ENCODE measurements at regions not wholly inside any gene's neighbourhood (a gene's known extent, or its start where the extent isn't known, plus 50 kb on each side); places are given as distances from the start of the nearest gene placed in this dataset.
"Not testable (repeated sequence)": the region's sequence is repeated elsewhere in the genome, so short reads cannot be mapped to it uniquely, and the experiment has no call there.

GRCh38 chr12:42886160-42886559, 296.6 kb upstream of the PRICKLE1 start:
- no peak for DNase-seq
- in situ Hi-C loops (cut with HindIII; ENCODE audit: low pct_ligation_motif_present, low pct_unique_long_range_greater_than_20kb, low sequenced_read_pairs): no loop called here

- in situ Hi-C loops (cut with HindIII; ENCODE audit: low pct_ligation_motif_present, low pct_unique_long_range_greater_than_20kb, low sequenced_read_pairs): no loop called here
- DNase-seq: no peak
These were observed 296.1 kb upstream of the PRICKLE1 start for GRCh38 chr12:42885677-42886076.

DNA sequence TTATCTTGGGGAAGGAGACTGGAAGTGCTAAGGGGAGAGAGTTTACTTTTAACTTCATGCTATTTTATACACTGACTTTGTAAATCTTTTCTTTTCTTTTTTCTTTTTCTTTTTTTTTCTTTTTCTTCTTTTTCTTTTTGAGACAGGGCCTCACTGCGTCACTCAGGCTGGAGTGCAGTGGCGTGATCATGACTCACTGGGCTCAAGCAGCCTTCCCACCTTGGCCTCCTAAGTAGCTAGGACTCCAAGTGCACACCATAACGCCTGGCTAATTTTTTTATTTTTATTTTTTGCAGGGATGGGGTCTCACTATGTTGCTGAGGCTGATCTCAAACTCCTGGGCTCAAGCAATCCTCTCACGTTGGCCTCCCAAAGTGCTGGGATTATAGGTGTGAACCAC, 294.6 kb upstream of the PRICKLE1 start:
- no peak for DNase-seq
- in situ Hi-C loops (cut with HindIII; ENCODE audit: low pct_ligation_motif_present, low pct_unique_long_range_greater_than_20kb, low sequenced_read_pairs): no loop called here

DNA sequence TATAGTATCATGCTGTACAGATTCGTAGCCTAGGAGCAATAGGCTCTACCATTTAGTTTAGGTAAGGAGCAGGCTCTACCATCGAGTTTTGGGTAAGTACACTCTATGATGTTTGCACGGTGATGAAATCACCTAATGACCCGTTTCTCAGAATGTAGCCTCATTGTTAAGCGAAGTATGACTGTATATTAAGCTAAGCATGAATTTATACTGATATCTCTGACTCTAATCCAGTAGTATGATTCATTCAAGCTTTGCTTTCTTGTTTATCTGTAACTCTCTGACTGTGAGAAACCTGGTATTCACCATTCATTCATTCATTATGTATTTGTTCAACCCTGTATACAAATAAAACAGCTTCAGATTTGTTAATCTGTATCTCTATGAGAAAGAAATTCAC, 283.9 kb upstream of the PRICKLE1 start:
- in situ Hi-C loops (cut with HindIII; ENCODE audit: low pct_ligation_motif_present, low pct_unique_long_range_greater_than_20kb, low sequenced_read_pairs): no loop called here
- DNase-seq: no peak

DNA sequence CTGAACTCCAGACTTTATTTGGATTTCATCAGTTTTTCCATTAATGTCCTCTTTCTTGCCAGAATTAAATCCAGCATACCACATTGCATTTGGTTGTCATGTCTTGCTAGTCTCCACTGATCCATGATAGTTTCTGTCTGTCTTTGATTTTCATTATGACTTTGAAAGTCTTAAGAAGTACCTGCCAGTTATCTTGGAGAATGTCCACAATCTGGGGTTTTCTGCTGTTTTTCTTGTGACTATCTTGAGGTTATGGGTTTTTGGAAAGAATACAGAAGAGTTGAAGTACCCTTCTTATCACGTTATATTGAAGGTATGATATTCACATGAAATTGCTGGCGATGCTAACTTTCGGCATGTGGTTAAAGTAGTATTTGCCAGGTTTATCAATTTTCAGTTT, 282.3 kb upstream of the PRICKLE1 start:
- in situ Hi-C loops (cut with HindIII; ENCODE audit: low pct_ligation_motif_present, low pct_unique_long_range_greater_than_20kb, low sequenced_read_pairs): no loop called here

GRCh38 chr12:42868291-42868690, 278.7 kb upstream of the PRICKLE1 start:
- in situ Hi-C loops (cut with HindIII; ENCODE audit: low pct_ligation_motif_present, low pct_unique_long_range_greater_than_20kb, low sequenced_read_pairs): no loop called here

More for the DNA sequence above, 282.3 kb upstream of the PRICKLE1 start:
- DNase-seq: no peak

GRCh38 chr12:42865282-42865681, 275.7 kb upstream of the PRICKLE1 start:
- no peak for DNase-seq
- in situ Hi-C loops (cut with HindIII; ENCODE audit: low pct_ligation_motif_present, low pct_unique_long_range_greater_than_20kb, low sequenced_read_pairs): no loop called here

More at GRCh38 chr12:42868291-42868690, 278.7 kb upstream of the PRICKLE1 start:
- no peak for DNase-seq

DNA sequence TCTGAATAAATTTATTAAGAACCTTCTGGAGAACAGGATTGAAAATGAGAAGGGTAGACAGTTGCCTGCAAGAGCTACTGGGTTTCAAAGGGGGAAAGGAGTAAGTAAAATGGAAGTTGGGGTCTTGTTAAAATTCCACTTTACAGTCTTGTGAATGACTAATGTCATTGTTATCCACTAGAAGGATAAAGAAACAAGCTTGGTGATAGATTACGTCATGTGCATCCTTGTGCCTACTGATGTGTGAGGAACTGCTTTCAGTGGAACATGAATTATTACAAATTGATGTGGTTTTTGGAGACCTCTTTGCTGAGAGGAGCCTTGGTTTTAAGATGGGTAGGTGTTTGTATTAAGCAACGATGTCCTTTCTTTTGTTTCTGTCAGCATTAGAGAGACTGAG, 272.5 kb upstream of the PRICKLE1 start:
- in situ Hi-C loops (cut with HindIII; ENCODE audit: low pct_ligation_motif_present, low pct_unique_long_range_greater_than_20kb, low sequenced_read_pairs): no loop called here
- DNase-seq: peak; percentile 96

DNA sequence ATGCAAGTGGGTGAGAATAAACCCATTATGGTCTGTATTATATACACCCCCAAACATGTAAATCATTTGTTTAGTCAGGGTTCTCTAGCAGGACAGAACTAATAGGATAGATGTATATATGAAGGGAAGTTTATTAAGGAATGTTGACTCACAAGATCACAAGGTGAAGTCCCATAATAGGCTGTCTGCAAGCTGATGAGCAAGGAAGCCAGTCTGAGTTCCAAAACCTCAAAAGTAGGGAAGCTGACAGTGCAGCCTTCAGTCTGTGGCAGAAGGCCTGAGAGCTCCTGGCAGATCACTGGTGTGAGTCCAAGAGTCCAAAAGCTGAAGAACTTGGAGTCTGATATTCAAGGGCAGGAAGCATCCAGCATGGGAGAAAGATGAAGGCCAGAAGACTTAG, 270.8 kb upstream of the PRICKLE1 start:
- DNase-seq; in situ Hi-C loops (cut with HindIII; ENCODE audit: low pct_ligation_motif_present, low pct_unique_long_range_greater_than_20kb, low sequenced_read_pairs): not testable (repeated sequence)

DNA sequence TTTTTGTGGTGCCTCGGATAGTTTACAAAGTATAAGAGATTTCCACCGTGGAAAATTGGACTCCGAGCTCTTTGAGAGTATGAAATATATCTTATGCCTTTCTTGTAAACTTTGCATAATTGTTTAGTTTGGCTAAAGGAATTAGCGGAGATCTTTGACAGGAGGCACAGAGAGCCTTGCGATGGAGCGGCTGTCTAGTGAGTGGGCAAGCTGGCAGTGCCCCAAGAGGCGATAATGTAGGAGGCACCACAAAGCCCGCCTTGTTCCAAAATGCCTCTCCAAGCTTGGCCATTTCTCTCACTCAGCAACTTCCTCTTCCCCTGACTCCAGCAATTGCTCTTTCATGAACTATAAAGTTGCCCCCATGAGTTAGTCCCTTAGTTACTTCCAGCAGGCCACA, 270.1 kb upstream of the PRICKLE1 start:
- DNase-seq: no peak
- in situ Hi-C loops (cut with HindIII; ENCODE audit: low pct_ligation_motif_present, low pct_unique_long_range_greater_than_20kb, low sequenced_read_pairs): no loop called here

DNA sequence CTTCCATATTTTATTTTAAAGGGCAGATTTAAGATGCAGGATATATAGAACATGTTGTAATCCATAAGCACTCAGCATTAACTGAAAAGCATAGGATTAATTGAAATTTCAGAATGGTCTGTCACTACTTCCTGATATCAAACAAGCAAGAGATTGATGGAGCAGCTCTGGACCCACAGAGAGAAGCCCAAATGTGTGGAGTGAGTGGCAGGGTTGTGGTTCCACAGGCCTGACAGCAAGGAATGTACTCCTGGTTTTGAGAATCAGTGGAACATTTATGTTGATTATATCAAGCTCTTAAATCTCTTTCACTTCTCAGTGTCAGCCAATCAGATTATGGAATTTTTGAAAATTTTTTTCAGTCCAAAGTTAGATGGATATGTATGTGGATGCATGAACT, 267.6 kb upstream of the PRICKLE1 start:
- in situ Hi-C loops (cut with HindIII; ENCODE audit: low pct_ligation_motif_present, low pct_unique_long_range_greater_than_20kb, low sequenced_read_pairs): no loop called here
- no peak for DNase-seq

- DNase-seq: no peak
- in situ Hi-C loops (cut with HindIII; ENCODE audit: low pct_ligation_motif_present, low pct_unique_long_range_greater_than_20kb, low sequenced_read_pairs): no loop called here
These were observed 265.9 kb upstream of the PRICKLE1 start for GRCh38 chr12:42855362-42855950.

DNA sequence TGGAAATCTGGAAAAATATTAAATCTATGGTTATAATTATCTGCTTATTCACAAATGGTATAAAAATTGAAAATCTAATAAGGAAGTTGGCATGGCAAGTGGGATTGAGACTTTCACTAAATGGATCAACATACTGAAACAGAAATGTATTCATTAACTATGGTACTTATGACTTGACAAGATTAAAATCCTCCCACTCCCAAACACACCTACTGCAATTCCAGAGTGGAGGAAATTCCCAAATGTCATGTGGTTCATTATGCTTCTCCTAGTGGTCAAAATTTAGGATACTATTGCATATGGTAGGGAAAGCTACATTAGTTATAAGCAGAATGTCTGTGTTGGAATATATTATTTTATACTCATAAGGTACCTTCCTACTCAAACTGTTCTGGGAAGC, 265.3 kb upstream of the PRICKLE1 start:
- no peak for DNase-seq
- in situ Hi-C loops (cut with HindIII; ENCODE audit: low pct_ligation_motif_present, low pct_unique_long_range_greater_than_20kb, low sequenced_read_pairs): no loop called here

GRCh38 chr12:42854208-42854607, 264.7 kb upstream of the PRICKLE1 start:
- in situ Hi-C loops (cut with HindIII; ENCODE audit: low pct_ligation_motif_present, low pct_unique_long_range_greater_than_20kb, low sequenced_read_pairs): no loop called here
- no peak for DNase-seq

- in situ Hi-C loops (cut with HindIII; ENCODE audit: low pct_ligation_motif_present, low pct_unique_long_range_greater_than_20kb, low sequenced_read_pairs): no loop called here
- no peak for DNase-seq
These were observed 264.0 kb upstream of the PRICKLE1 start for GRCh38 chr12:42853370-42854140.

- in situ Hi-C loops (cut with HindIII; ENCODE audit: low pct_ligation_motif_present, low pct_unique_long_range_greater_than_20kb, low sequenced_read_pairs): no loop called here
- DNase-seq: no peak
These were observed 257.2 kb upstream of the PRICKLE1 start for GRCh38 chr12:42846782-42847181.

DNA sequence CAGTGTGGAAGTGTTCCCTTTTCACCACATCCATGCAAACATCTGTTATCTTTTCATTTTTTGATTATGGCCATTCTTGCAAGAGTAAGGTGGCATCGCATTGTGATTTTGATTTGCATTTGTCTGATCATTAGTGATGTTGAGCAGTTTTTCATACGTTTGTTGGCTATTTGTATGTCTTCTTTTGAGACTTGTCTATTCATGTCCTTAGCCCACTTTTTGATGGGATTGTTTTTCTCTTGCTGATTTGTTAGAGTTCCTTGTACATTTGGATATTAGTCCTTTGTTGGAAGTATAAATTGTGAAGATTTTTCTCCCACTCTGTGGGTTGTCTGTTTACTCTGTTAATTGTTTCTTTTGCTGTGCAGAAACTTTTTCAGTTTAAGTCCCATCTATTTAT, 244.5 kb upstream of the PRICKLE1 start:
- no peak for DNase-seq
- in situ Hi-C loops (cut with HindIII; ENCODE audit: low pct_ligation_motif_present, low pct_unique_long_range_greater_than_20kb, low sequenced_read_pairs): no loop called here

DNA sequence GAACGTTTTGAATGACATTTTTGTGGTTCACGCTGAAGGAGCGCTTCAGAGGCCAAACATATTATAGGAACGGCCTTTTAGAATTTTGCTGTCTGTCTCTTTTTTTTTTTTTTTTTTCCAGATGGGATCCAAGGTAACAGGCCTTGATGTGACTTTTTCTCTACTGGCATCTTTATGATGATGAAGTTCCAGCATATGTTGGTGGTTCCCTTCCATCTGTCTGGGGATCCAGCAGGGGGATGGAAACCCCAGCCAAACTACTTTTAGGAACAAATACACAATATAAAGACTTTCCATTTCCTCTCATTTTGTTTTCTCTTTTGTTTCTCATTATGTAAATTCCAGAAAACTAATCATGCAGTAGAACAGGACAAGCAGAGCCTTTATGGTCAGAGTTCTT, 239.3 kb upstream of the PRICKLE1 start:
- no peak for DNase-seq
- in situ Hi-C loops (cut with HindIII; ENCODE audit: low pct_ligation_motif_present, low pct_unique_long_range_greater_than_20kb, low sequenced_read_pairs): no loop called here

GRCh38 chr12:42824327-42824726, 234.8 kb upstream of the PRICKLE1 start:
- in situ Hi-C loops (cut with HindIII; ENCODE audit: low pct_ligation_motif_present, low pct_unique_long_range_greater_than_20kb, low sequenced_read_pairs): no loop called here
- DNase-seq: no peak

DNA sequence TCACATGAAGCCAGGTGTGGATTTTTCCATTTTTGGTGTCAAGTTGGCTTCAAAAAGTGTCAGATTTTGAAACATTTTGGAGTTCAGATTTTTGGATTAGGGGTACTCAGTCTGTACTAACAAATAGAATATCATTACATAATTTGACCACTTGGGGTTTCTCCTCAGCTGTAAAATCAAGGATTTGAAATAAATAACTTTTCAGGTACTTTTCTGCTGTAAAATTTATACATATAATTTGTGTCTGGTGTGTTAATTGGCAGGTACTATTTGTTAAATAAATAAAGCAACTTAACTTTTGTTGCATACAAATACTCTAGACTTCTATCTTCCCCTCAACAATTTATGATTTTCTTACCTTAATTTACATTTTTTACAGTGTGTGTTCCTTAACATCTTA, 234.1 kb upstream of the PRICKLE1 start:
- in situ Hi-C loops (cut with HindIII; ENCODE audit: low pct_ligation_motif_present, low pct_unique_long_range_greater_than_20kb, low sequenced_read_pairs): no loop called here
- no peak for DNase-seq
